Brain microvascular endothelial cell (primary cell): ENCODE measurements at regions not wholly inside any gene's neighbourhood (a gene's known extent, or its start where the extent isn't known, plus 50 kb on each side); places are given as distances from the start of the nearest gene placed in this dataset.

Experiments used
- DNase-seq: peaks from one replicate; pipeline ENCODE4 v3.0.0-alpha.2; 2020
- H3K27ac ChIP-seq: fragments of 250-450 bp; sonication (Bioruptor Pico); 2 replicates; pipeline ENCODE4 v1.5.1; 2020; ENCODE audit warnings: mild to moderate bottlenecking, moderate library complexity
- H3K27me3 ChIP-seq: fragments of 250-450 bp; sonication (Bioruptor Pico); replicated peaks from 2 replicates; pipeline ENCODE4 v1.5.1; 2020; ENCODE audit warnings: mild to moderate bottlenecking
- H3K36me3 ChIP-seq: fragments of 250-450 bp; sonication (Bioruptor Pico); replicated peaks from 2 replicates; pipeline ENCODE4 v1.5.1; 2020; ENCODE audit warnings: mild to moderate bottlenecking
- H3K4me3 ChIP-seq: 2 replicates; pipeline ENCODE4 v1.5.1; 2011; ENCODE audit warnings: low read depth, mild to moderate bottlenecking, control low read depth, low read length, moderate library complexity
- CTCF ChIP-seq: IDR thresholded peaks from 2 replicates; pipeline ENCODE4 v1.5.1; 2011; ENCODE audit warnings: low read depth, mild to moderate bottlenecking, moderate library complexity, low read length, control low read depth, inconsistent platforms; ENCODE audit errors: missing control alignments
- in situ Hi-C: cut with HindIII; loops from 2 replicates; pipeline ENCODE4 v1.10.0; 2017; ENCODE audit warnings: low sequenced_read_pairs, low pct_ligation_motif_present

DNA sequence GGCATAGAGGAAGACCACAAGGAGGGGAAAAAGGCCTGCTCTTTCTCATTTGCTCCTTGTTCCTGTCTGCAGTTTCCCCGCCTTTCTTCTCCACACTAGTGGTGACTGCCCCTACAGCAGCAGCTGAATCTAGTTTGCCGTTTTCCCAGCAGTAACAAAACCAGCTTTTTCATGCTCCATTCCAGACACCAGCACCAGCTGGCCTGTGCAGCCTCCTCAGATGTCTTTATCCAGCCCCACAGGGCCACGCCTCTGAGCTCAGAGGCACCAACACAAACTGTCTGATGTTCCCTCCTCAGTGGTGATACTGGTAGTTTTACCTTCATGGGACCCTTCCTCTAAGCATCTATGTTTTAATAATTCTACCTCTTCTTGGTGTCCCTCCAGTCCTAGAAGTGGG, 70.4 kb upstream of the SLC24A3 start:
- H3K36me3 ChIP-seq = no peaks in the 10 kb centered on the region
- no peak for DNase-seq
- H3K4me3 ChIP-seq = no peak overlapping the region
- no peak overlapping the region for H3K27ac ChIP-seq
- TF ChIP-seq CTCF = no peak
- H3K27me3 ChIP-seq = no peaks in the 10 kb centered on the region
- in situ Hi-C loops = no loop called here

- no peak overlapping the region for H3K27ac ChIP-seq
- no peak for DNase-seq
- H3K27me3 ChIP-seq = no peaks in the 10 kb centered on the region
- no peaks in the 10 kb centered on the region for H3K36me3 ChIP-seq
- in situ Hi-C loops = no loop called here
- no peak for TF ChIP-seq CTCF
- H3K4me3 ChIP-seq = no peak overlapping the region
These were observed 68.6 kb upstream of the SLC24A3 start for GRCh38 chr20:19143890-19144289.

- in situ Hi-C loops = no loop called here
- no peaks in the 10 kb centered on the region for H3K36me3 ChIP-seq
- TF ChIP-seq CTCF = no peak
- no peaks in the 10 kb centered on the region for H3K27me3 ChIP-seq
- DNase-seq = no peak
- no peak overlapping the region for H3K4me3 ChIP-seq
- H3K27ac ChIP-seq = no peak overlapping the region
These were observed 51.1 kb upstream of the SLC24A3 start for GRCh38 chr20:19161336-19161735.
